ENCODE measurements at regions not wholly inside any gene's neighbourhood (a gene's known extent, or its start where the extent isn't known, plus 50 kb on each side); places are given as distances from the start of the nearest gene placed in this dataset.
"Not testable (repeated sequence)": the region's sequence is repeated elsewhere in the genome, so short reads cannot be mapped to it uniquely, and the experiment has no call there.

DNA sequence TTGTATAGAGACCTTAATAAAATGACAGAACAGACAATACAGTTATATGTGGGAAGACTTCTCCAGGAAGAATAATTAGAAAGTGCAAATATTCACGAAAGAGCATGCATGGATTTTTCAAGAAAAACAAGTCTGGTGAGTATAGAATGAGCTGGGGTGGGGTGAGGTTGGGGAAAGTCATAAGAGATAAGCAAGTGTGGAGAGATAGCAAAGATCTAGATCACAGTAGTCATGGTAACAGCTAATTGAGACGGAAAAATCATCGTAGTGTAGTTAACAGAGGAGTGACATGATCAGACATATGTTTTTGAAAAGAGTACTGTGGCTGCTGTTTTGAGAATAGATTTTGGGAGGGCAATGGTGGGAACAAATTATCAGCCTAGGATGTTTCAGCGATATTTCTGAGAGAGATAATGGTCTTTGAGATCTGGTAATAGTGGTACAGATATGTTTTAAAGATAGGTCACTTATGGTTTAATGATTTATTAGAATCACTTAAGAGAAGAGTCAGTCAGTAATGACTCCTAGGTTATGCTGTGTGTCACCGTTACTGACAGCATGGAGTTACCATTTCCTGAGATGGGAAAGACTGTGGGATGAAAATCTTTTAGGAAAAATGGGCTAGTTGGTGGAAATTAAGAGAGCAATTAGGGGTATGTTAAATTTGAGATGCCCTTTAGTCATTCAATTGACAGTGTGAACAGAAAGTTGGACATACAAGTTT is 248.5 kb upstream of the SLC8A1 start:
- DNase-seq (ENCODE audit: low read depth): no peak

DNA sequence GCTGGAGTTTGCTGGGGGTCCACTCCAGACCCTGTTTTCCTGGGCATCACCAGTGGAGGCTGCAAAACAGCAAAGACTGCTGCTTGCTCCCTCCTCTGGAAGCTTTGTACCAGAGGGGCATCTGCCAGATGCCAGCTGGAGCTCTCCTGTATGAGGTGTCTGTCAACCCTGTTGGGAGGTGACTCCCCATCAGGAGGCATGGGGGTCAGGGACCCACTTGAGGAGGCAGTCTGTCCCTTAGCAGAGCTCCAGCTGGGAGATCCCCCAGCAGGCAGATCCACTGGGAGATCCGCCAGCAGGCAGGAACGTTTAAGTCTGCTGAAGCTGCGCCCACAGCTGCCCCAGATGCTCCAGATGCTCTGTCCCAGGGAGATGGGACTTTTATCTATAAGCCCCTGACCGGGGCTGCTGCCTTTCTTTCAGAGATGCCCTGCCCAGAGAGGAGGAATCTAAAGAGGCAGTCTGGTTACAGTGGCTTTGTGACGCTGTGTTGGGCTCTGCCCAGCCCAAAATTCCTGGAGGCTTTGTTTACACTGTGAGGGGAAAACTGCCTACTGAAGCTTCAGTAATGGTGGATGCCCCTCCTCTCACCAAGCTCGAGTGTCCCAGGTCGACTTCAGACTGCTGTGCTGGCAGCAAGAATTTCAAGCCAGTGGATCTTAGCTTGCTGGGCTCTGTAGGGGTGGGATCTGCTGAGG is 260.5 kb upstream of the SLC8A1 start:
- not testable (repeated sequence) for DNase-seq (ENCODE audit: low read depth)

DNA sequence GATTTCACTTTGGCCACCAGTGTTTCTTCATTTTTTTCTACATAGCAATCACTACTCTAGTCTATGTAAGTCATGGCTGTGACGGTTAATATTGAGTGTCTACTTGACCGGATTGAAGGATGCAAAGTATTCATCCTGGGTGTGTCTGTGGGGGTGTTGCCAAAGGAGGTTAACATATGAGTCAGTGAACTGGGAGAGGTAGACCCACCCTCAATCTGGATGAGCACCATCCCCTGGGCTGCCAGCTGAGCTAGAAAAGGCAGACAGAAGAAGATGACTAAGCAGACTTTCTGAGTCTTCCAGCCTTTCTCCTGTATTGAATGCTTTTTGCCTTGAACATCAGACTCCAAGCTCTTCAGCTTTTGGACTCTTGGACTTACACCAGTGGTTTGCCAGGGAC is 265.0 kb upstream of the SLC8A1 start:
- DNase-seq (ENCODE audit: low read depth): no peak

DNA sequence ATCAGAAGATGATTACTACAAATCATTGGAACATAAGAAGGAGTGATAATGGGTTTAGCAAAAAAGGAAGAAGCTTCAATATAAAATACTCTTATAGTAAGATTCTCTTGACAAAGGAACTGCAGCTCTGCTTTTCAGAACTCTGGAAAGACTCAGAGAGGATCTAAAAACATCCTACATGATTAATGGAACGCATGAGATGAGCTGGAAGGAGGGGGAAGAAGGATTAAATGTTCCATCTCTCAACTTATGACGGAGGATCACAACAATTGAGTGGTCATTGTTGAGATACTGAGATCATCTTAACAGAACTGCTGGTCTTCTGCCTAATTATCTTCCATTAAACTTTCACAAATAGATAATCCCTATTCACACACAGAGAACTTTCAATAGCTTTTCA is 267.5 kb upstream of the SLC8A1 start:
- no peak for DNase-seq (ENCODE audit: low read depth)

DNA sequence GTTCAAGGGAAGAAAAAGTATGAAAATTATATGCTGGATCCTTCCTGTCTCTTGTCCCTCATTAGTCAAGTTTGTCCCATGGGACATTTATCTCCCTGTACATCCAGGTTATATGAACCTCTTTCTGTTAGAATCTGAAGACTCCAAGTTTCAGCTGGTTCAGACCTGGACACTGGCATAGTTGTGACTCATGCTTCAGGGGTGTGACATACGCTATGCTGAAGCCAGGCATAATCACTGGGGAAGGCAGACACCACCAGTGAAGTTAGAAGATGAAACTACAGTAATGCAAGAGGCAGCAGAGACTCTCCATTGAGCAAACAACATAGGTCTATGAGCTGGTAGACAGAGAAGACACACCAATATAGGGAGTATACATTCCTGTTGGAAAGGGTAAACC is 269.7 kb upstream of the SLC8A1 start:
- DNase-seq (ENCODE audit: low read depth): no peak

DNA sequence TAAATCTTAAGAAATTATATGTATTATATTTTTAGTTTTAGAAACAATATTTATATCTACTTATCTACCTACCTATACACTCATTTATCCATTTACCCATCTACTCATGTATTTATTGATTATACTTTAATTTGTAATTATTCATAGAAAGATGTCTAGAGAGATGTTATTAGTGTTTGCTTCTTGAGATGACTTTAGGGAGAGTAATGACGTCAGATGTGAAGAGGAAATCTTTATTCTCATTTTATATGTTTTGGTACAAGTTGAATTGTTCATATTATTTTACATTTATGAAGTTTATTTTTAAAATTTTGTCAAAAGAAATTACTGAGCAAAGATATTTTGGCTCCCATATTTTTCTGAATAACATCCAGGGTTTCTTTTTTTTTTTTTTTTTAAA is 271.3 kb upstream of the SLC8A1 start:
- DNase-seq (ENCODE audit: low read depth): no peak

DNA sequence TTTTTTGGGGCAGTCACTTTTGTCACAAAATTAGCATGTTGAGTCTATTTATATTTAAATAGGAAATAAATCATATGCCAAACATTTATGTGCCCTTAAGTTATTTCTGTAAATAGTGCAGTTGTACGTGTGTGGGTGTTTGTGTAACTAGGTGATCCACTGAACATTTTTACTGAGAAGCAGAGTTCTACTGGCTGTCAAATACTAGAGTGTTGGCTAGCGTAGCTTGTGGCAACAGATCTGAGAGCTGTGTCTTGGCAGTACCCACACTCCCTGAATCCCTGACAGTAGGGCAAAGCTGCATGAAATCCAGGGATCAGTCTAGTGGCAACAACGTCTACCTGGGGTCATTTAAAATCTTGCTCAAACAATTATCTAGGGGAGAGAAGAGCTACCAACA is 273.1 kb upstream of the SLC8A1 start:
- DNase-seq (ENCODE audit: low read depth): no peak

DNA sequence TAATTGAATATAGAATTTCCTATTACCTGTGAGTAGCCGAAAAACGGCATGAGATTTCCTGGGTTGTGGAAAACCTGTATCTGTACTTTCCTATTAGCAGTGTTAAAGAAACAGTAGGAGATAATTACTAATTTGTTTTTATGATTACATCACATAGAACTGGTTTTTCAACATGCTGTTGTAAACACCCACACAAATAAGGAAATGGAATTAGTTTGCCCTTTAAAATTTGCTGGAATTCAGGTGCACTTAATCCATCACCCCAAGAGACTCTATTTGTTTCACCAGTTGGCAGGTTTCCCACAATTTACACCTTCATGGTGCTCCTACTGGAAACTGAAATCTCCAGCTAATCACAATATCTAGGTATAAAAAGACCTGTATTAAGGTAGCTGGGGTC is 274.1 kb upstream of the SLC8A1 start:
- no peak for DNase-seq (ENCODE audit: low read depth)

DNA sequence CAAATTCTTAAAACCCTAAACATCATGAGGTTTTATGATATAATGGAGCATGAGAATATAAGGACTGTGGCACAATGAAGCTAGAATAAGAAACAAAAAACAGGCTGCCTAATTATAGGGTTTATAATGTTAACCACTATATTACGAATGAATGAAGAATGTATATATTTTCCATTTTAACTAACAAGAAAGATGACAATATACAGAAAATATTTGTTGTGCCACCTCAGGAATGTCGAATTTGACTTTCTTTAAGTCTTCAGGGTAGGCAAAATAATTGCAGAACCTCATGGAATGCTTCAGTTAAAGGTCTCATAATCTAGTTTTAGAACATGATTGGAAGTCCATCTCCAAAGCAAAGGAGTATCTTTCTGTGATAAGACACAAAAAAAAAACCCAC is 282.9 kb upstream of the SLC8A1 start:
- DNase-seq (ENCODE audit: low read depth): no peak

DNA sequence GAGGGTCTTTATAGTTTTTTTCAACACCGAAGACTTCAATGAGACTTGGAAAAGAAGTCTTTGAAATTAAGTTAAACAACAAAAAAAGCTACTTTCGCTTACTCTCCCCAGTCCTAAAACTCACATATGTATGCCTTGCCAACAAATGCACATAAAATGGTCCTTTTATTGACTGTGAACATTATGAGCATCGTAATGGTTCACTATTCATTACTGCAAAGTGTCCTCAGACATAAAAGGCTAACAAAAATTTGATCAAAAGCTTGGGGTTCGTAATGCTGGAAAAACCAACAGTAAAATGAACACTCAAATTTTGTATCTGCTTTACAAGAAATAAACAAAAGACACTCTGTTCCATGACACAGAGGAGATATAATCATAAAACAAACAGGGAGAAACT is 285.3 kb upstream of the SLC8A1 start:
- no peak for DNase-seq (ENCODE audit: low read depth)

DNA sequence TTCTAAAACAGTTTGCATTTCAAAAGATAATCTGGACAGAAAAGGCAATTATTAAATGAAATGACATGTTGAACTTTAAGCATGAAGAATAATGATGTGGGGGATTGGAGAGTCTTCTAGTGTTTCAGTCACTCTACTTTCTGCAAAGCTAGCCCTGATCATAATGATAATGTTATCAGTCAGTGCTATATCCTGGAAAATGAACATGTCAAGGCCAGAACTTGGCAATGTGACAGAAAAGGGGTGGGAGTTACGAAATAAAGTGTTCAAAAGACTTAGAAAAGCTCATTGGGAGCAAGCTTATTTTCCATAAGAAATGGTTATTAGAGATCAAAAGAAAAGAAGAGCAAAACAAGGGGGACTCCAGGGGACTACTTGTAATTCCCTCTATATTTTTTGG is 288.5 kb upstream of the SLC8A1 start:
- DNase-seq (ENCODE audit: low read depth): no peak

DNA sequence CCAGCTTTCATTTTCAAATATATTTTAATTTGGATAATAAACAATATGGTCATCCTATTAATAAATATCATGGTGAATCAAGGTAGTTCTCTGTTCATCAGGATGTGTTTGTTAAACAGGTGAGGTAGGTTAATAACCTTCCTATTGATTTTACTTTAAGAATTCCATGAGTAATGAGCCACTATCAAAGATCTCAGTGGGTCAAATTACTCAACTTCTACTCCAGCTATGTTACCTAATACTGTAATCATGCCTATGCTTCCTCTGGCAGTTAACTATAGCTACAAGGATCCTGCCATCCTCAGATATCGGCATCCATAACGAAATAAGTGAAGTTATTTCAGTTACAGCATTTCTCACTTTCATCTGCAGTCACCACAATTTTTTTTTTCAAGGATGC is 289.6 kb upstream of the SLC8A1 start:
- DNase-seq (ENCODE audit: low read depth): no peak

DNA sequence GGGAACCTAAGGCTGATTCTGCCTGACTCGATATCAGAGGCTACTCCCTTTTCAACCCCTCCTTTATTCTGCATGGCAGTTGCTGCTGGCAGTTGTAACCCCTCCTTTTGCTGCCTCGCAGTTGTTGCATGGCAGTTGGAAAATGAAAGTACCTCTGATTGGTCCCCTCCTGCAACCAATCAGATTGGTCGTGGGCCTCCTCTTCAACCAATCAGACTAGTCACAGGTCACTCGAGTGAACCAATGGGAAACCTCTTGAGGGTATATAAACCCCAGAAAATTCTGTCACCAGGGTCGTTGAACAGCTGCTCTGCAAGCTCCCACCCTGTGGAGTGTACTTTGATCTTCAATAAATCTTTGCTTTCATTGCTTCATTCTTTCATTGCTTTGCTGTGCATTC is 294.3 kb upstream of the SLC8A1 start:
- DNase-seq (ENCODE audit: low read depth): no peak

DNA sequence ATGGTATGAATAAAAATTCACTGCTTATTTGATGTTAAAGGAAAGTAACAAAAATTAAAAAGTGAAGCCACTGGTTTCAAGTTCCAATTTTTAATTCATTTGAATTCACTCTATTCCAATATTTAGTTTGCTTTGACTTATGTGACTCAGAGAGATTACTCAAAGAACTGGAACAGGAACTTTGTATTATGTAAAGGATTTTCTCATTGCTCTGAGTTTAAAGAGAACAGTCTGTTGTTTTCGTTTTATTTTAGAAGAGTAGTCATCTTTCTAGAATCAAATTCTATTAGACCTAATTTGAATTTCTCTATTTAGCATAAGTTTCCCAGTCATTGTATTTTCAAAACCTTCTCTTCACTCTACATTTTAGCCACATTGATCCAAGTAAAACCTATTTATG is 300.1 kb upstream of the SLC8A1 start:
- DNase-seq (ENCODE audit: low read depth): no peak

DNA sequence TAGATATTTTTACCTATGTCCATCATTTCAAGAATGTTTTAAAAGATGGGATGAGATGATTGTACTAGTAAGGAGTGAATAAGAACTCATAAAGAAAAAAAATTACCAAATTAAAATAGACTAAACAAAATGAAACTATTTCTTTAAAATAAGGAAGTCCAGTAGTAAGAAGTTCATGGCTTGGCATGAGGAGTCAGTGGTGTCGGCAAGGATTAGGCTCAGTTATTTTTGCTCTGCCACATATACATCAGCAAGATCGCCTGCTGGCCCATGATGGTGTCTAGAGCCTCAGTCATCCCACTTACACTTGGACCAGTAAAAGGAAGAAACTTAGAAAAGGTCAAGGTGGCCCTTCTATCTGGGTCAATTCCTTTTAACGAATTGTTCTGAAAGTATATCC is 300.9 kb upstream of the SLC8A1 start:
- DNase-seq (ENCODE audit: low read depth): no peak

DNA sequence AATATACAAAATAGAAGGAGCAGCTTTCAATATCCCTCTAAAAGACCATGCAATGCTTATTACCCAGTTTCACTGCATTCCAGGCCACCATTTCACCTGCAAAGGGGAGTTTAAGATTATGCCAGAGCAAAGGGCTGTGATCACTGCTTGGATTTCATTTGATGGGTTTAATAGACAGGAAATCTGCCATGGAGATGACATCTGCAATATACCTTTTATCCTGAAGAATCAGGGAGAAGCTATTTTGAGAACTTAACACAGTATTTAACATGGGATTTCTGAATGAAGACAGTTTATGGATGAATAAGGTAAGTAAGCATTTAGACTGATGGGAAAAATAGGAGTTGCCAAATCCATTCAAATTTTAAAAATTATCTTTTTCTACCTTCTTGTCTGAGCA is 303.0 kb upstream of the SLC8A1 start:
- DNase-seq (ENCODE audit: low read depth): no peak

DNA sequence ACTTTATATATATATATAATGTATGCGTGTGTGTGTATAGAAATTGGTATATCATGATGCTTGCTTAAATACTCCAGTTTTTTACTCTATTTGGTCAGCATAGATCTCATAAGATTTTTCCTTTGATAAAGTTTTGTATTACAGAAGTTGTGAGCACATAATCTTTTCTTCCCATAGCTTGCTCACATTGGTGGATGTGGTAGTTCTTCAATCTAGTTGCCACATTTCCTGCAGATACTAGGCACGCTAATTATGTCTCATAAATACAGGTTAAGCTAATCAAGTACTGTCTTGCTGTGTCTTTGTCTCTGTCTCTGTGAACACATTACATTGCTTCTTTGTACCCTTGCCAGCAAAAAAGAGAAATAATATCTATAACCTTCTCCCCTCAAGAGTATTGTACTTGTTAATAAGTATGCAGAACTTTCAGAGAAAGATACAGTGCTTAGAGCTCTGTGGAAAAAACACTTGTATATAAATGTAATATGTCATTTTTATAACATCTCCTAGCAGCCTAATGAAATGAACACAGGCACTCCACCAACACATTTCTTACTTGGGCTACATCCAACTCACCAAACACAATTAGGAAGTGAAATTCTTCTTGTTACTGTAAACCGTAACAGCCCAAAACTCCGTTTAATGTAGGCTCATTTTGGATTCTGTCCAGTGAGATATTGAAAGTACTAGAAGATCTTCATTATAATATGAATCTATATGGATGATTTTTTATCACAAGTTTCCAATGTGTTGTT is 306.7 kb upstream of the SLC8A1 start:
- no peak for DNase-seq (ENCODE audit: low read depth)

DNA sequence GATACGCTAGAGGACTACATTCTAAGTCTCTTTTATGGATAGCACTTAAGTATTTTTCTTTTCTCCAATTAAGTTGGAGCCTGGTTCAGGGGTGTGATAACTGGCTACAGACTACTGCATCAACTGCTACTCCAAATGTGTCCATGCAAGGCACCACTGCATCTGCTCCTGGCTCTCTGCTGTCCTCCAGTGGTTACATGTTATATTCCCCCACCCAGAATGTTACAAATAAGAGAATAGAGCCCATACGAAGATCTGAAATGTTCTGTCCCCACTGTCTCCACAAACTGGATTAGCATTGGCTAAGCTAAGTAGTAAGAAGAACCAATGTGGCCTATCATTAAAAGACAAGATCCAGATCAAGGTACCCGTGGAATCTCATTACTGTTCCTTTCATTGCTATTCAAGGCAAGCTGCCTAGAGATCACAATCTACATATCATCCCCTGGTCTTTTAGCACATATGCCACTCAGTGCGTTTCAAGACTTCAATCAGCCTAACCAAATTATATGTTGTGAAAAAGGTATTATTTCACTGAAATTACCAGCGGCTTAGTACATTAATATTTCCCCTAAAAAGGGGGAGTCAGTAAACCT is 308.3 kb upstream of the SLC8A1 start:
- no peak for DNase-seq (ENCODE audit: low read depth)

DNA sequence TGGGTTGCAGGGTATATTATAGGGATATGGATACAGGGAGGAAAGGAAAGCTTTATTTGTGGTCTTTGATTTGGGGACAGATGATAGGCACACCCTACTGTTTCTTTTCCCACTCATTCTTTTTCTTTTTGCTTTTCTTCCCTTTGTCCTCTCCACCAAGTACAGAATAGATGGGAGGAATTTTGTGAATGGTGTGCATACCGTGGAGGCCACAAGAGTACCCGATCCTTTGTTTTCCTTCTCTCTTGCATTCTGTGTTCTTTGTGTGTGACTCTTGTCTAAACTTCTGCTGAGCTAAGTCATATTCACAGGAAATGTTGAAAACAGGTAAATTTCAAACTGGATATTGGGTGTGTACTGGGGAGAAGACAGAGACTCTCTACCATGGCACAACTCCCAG is 321.4 kb upstream of the SLC8A1 start:
- DNase-seq (ENCODE audit: low read depth): no peak

DNA sequence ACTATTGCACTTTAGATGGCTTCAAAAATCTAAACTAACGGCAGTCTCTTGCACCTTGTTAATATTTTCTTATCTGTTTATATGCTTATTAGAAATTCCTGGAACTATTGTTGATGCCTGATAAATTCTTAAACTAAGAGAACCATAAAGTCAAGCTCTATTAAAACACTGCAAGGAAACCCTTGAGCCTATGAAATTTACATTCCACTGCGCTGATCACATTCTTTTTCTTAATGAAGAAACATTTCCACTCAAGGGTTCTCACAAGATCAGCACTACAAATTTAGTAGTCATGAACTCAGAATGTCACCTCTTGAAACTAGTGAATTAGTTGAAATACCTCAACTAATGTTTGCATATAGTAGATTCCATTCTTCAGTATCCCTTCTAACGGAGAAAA is 331.8 kb upstream of the SLC8A1 start:
- no peak for DNase-seq (ENCODE audit: low read depth)

DNA sequence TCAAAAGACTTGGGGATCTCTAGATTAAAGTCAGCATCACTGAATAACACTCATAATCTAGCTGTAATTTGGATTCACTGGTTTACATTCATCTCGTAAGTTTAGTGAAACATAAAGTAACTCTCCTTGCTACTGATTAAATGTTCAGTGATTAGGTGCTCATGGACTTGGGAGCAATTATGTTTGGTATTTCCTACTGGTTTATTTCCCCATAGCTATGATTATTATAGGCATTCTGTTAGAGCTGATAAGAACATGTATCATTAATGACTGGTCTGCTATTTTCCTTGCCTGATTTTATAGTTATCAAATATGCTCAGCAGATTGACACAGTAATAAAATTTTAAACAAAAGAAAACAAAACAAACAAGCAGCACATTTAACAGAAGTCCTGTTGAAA is 334.7 kb upstream of the SLC8A1 start:
- DNase-seq (ENCODE audit: low read depth): no peak

DNA sequence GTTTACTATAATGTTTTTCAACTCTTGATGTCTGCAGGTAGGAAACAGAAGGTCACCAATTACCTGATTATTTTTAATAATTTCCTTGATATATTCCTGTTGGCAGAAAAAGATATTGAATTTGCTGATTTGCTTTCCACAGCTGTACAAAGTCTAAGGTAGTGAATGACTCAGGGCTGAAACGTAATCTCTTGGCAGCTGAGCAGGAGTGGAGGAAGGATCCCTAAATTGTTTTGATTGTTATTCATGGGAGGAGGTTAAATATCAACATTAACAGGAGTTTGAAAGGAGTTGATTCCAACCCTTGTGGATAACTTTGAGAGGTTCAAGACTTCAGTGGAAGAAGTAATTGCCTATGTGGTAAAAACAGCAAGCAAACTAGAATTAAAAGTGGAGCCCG is 345.2 kb upstream of the SLC8A1 start:
- no peak for DNase-seq (ENCODE audit: low read depth)

DNA sequence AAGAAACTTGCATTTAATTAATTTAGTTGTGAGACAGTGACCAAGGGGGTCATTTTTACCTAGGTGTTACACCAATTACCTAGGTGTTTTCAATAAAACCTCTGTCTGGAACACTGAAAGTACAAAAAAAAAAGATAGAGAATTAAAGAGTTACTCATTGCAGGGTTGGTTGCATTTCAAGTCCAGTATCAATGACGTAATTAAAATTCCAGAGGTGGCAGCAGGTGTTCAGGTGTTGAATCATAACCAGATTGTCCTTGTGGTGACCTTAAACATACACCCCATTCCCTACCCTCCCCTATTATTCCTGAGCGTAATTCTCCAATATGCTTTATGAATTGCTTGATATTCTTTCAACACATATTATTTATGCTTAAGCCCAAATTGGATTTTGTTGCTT is 352.0 kb upstream of the SLC8A1 start:
- DNase-seq (ENCODE audit: low read depth): no peak
